Gastrocnemius medialis (tissue), 4 donors: ENCODE measurements at regions not wholly inside any gene's neighbourhood (a gene's known extent, or its start where the extent isn't known, plus 50 kb on each side); places are given as distances from the start of the nearest gene placed in this dataset.

Source experiments
- ATAC-seq, 2 donors: fragments of 150-250 bp; one replicate each; pipeline ENCODE4 v1.9.1; 2016
- DNase-seq, 2 donors: peaks; one replicate each; pipeline ENCODE4 v3.0.0-alpha.2; 2019
- H3K27ac ChIP-seq, 4 donors: fragments of 200-600 bp; sonication (generic); 1 replicate in 1 of 4; 2 replicates in 3 of 4; pipeline ENCODE4 v1.5.1; 2016 to 2018; ENCODE audit warnings: mild to moderate bottlenecking in 2 of 4, moderate library complexity in 1 of 4
- H3K27me3 ChIP-seq, 3 donors: fragments of 200-600 bp; sonication (generic) in 2 of 3; 1 replicate in 1 of 3; 2 replicates in 2 of 3; pipeline versions ENCODE4 v1.5.1 to v1.6.0; 2016 to 2019; ENCODE audit warnings: mild to moderate bottlenecking in 1 of 3, moderate library complexity in 1 of 3
- H3K36me3 ChIP-seq, 2 donors: fragments of 200-600 bp; sonication (generic) in 1 of 2; one replicate each; pipeline ENCODE4 v1.5.1; 2017 to 2018
- H3K4me1 ChIP-seq, 2 donors: fragments of 200-600 bp; sonication (generic) in 1 of 2; one replicate each; pipeline ENCODE4 v1.5.1; 2016 to 2017; ENCODE audit warnings: mild to moderate bottlenecking in 2 of 2
- H3K4me3 ChIP-seq, 4 donors: fragments of 200-600 bp; sonication (generic) in 3 of 4; 1 replicate in 1 of 4; 2 replicates in 3 of 4; pipeline ENCODE4 v1.5.1; 2016 to 2019; ENCODE audit warnings: mild to moderate bottlenecking in 2 of 4
- H3K9me3 ChIP-seq, 3 donors: fragments of 200-600 bp; sonication (generic) in 2 of 3; 1 replicate in 1 of 3; 2 replicates in 2 of 3; pipeline ENCODE4 v1.5.1; 2016 to 2019
- CTCF ChIP-seq, 5 experiments: fragments of 450-650 bp in 3 of 5; fragments of 200-600 bp in 2 of 5; sonication (generic) in 2 of 5; IDR thresholded peaks in 4 of 5; conservative IDR thresholded peaks in 1 of 5; 1 replicate in 4 of 5; 2 replicates in 1 of 5; pipeline ENCODE4 v1.5.1; 2016 to 2019; ENCODE audit warnings: antibody characterized with exemption in 5 of 5, mild to moderate bottlenecking in 3 of 5, moderate library complexity in 3 of 5
- POLR2A ChIP-seq, 2 donors: fragments of 450-650 bp; IDR thresholded peaks; one replicate each; pipeline ENCODE4 v1.6.1; 2017; ENCODE audit warnings: antibody characterized with exemption in 2 of 2, mild to moderate bottlenecking in 2 of 2, moderate library complexity in 2 of 2
- in situ Hi-C, 4 donors: fragments of 200-750 bp; cut with MboI; loops; one replicate each; pipeline versions ENCODE4 v1.15.0 to v1.8.0; 2017; ENCODE audit warnings: low sequenced_read_pairs in 4 of 4
- intact Hi-C: fragments of 100-400 bp; cut with DNase I; formaldehyde crosslinking; loops from one replicate; pipeline ENCODE4 v1.15.1; 2023; ENCODE audit warnings: low total_unique reads

GRCh38 chr21:27407271-27407670 lies 440.4 kb upstream of the ADAMTS5 start:
- no peak overlapping the region for H3K4me3 ChIP-seq
- DNase-seq (no peak), ATAC-seq (no peak)
- H3K4me1 ChIP-seq = peaks cover 0 to 4% of the 10 kb centered on the region in 2 donors
- in situ Hi-C loops = no loop called here
- H3K36me3 ChIP-seq = no peaks in the 10 kb centered on the region
- TF ChIP-seq POLR2A (IDR thresholded peaks at IDR 0.05) (no peak), CTCF (IDR thresholded peaks at IDR 0.05 in 4 of 5, conservative IDR thresholded peaks at IDR 0.05 in 1 of 5) (no peak)
- H3K9me3 ChIP-seq = no peaks in the 10 kb centered on the region
- intact Hi-C loops = no loop called here
- no peaks in the 10 kb centered on the region for H3K27me3 ChIP-seq
- H3K27ac ChIP-seq = no peak overlapping the region

- no peaks in the 10 kb centered on the region for H3K27me3 ChIP-seq
- in situ Hi-C loops (no loop called here), intact Hi-C loops (no loop called here)
- H3K9me3 ChIP-seq = no peaks in the 10 kb centered on the region
- peaks cover 0 to 3% of the 10 kb centered on the region in 2 donors for H3K4me1 ChIP-seq
- no peak overlapping the region for H3K27ac ChIP-seq
- H3K36me3 ChIP-seq = no peaks in the 10 kb centered on the region
- H3K4me3 ChIP-seq = no peak overlapping the region
- no peak for DNase-seq
- ATAC-seq = no peak
- TF ChIP-seq CTCF (IDR thresholded peaks at IDR 0.05 in 4 of 5, conservative IDR thresholded peaks at IDR 0.05 in 1 of 5) (no peak), POLR2A (IDR thresholded peaks at IDR 0.05) (no peak)
Observed at GRCh38 chr21:27406300-27407009, 439.6 kb upstream of the ADAMTS5 start.

GRCh38 chr21:27403011-27403410 lies 436.1 kb upstream of the ADAMTS5 start:
- no peak for TF ChIP-seq CTCF (IDR thresholded peaks at IDR 0.05 in 4 of 5, conservative IDR thresholded peaks at IDR 0.05 in 1 of 5)
- TF ChIP-seq POLR2A (IDR thresholded peaks at IDR 0.05) = no peak
- H3K36me3 ChIP-seq = no peaks in the 10 kb centered on the region
- no peaks in the 10 kb centered on the region for H3K27me3 ChIP-seq
- ATAC-seq (no peak), DNase-seq (no peak)
- intact Hi-C loops (no loop called here), in situ Hi-C loops (no loop called here)
- H3K4me3 ChIP-seq = no peak overlapping the region
- no peak overlapping the region for H3K27ac ChIP-seq
- H3K4me1 ChIP-seq = peaks cover 0 to 3% of the 10 kb centered on the region in 2 donors
- H3K9me3 ChIP-seq = no peaks in the 10 kb centered on the region

- no peaks in the 10 kb centered on the region for H3K9me3 ChIP-seq
- ATAC-seq = no peak
- DNase-seq = no peak
- no peak for TF ChIP-seq POLR2A (IDR thresholded peaks at IDR 0.05)
- TF ChIP-seq CTCF (IDR thresholded peaks at IDR 0.05 in 4 of 5, conservative IDR thresholded peaks at IDR 0.05 in 1 of 5) = no peak
- intact Hi-C loops (no loop called here), in situ Hi-C loops (no loop called here)
- no peaks in the 10 kb centered on the region for H3K27me3 ChIP-seq
- no peak overlapping the region for H3K27ac ChIP-seq
- H3K36me3 ChIP-seq = no peaks in the 10 kb centered on the region
- H3K4me1 ChIP-seq = no peaks in the 10 kb centered on the region
- no peak overlapping the region for H3K4me3 ChIP-seq
Observed at GRCh38 chr21:27400045-27400444, 433.2 kb upstream of the ADAMTS5 start.

GRCh38 chr21:27397578-27397977 lies 430.7 kb upstream of the ADAMTS5 start:
- TF ChIP-seq POLR2A (IDR thresholded peaks at IDR 0.05) = no peak
- TF ChIP-seq CTCF (IDR thresholded peaks at IDR 0.05 in 4 of 5, conservative IDR thresholded peaks at IDR 0.05 in 1 of 5) = no peak
- intact Hi-C loops = no loop called here
- H3K4me1 ChIP-seq = no peaks in the 10 kb centered on the region

More at GRCh38 chr21:27397578-27397977, 430.7 kb upstream of the ADAMTS5 start:
- Histone ChIP-seq H3K36me3 (no peaks in the 10 kb centered on the region), H3K27me3 (no peaks in the 10 kb centered on the region), H3K4me3 (no peak overlapping the region), H3K27ac (no peak overlapping the region), H3K9me3 (no peaks in the 10 kb centered on the region)
- DNase-seq (no peak), ATAC-seq (no peak)
- in situ Hi-C loops = no loop called here
